ENCODE measurements at regions not wholly inside any gene's neighbourhood (a gene's known extent, or its start where the extent isn't known, plus 50 kb on each side); places are given as distances from the start of the nearest gene placed in this dataset.

- TF ChIP-seq REST (IDR thresholded peaks at IDR 0.05; ENCODE audit: borderline replicate concordance): peak; percentile 4; the same call in 1 of the 2 replicates
- TF ChIP-seq REST (CRISPR knock-in tag; IDR thresholded peaks at IDR 0.05; ENCODE audit: low read depth): no peak
- TF ChIP-seq ZNF408 (CRISPR knock-in tag; IDR thresholded peaks at IDR 0.05; ENCODE audit: low read depth): no peak
- no peak for TF ChIP-seq LARP7 (IDR thresholded peaks at IDR 0.05)
- no peak for TF ChIP-seq GATAD2B (IDR thresholded peaks at IDR 0.05; ENCODE audit: borderline replicate concordance)
- TF ChIP-seq MITF (IDR thresholded peaks at IDR 0.05): no peak
Observed at GRCh38 chr10:59580026-59580863, 129.4 kb downstream of the SLC16A9 start (continued).
